H9 (cell line): ENCODE measurements at regions not wholly inside any gene's neighbourhood (a gene's known extent, or its start where the extent isn't known, plus 50 kb on each side); places are given as distances from the start of the nearest gene placed in this dataset.

ENCODE experiments used
- DNase-seq: peaks from one replicate; pipeline ENCODE4 v3.0.0-alpha.2; 2017
- H2AFZ ChIP-seq: one replicate; pipeline ENCODE4 v1.6.1; 2013; ENCODE audit warnings: mild to moderate bottlenecking, low read length, control low read depth, moderate library complexity
- H2AK5ac ChIP-seq: 2 replicates; pipeline ENCODE4 v1.6.1; 2013; ENCODE audit warnings: low read length, control low read depth, mixed read lengths; ENCODE audit not compliant: insufficient read length
- H2BK120ac ChIP-seq: one replicate; pipeline ENCODE4 v1.6.1; 2013; ENCODE audit warnings: low read depth, mild to moderate bottlenecking, low read length, control low read depth, inconsistent platforms; ENCODE audit not compliant: poor library complexity, severe bottlenecking
- H2BK12ac ChIP-seq: 2 replicates; pipeline ENCODE4 v1.6.1; 2013; ENCODE audit warnings: low read length, control low read depth, mixed read lengths, low read depth; ENCODE audit not compliant: insufficient read length
- H2BK15ac ChIP-seq: 2 replicates; pipeline ENCODE4 v1.6.1; 2013; ENCODE audit warnings: low read depth, low read length, control low read depth
- H2BK20ac ChIP-seq: one replicate; pipeline ENCODE4 v1.6.1; 2013; ENCODE audit warnings: low read depth, mild to moderate bottlenecking, low read length, control low read depth, inconsistent platforms; ENCODE audit not compliant: poor library complexity, severe bottlenecking
- H2BK5ac ChIP-seq: 2 replicates; pipeline ENCODE4 v1.6.1; 2013; ENCODE audit warnings: low read length, control low read depth, mixed read lengths; ENCODE audit not compliant: insufficient read length
- H3K14ac ChIP-seq: 2 replicates; pipeline ENCODE4 v1.6.1; 2013; ENCODE audit warnings: low read length, control low read depth; ENCODE audit not compliant: insufficient read depth
- H3K18ac ChIP-seq: 2 replicates; pipeline ENCODE4 v1.6.1; 2013; ENCODE audit warnings: low read depth, mild to moderate bottlenecking, mixed read lengths, low read length, control low read depth; ENCODE audit not compliant: insufficient read length
- H3K23ac ChIP-seq: 2 replicates; pipeline ENCODE4 v1.6.1; 2013; ENCODE audit warnings: low read length, control low read depth, mixed read lengths, low read depth; ENCODE audit not compliant: insufficient read length
- H3K23me2 ChIP-seq: 2 replicates; pipeline ENCODE4 v1.6.1; 2013; ENCODE audit warnings: low read depth, mild to moderate bottlenecking, mixed read lengths, low read length, control low read depth; ENCODE audit not compliant: insufficient read length, poor library complexity, severe bottlenecking
- H3K27ac ChIP-seq: 2 replicates; pipeline ENCODE4 v1.5.1; 2013; ENCODE audit warnings: low read length, control low read depth, mixed read lengths, low read depth; ENCODE audit not compliant: insufficient read length
- H3K27me3 ChIP-seq: 2 replicates; pipeline ENCODE4 v1.6.1; 2013; ENCODE audit warnings: low read length, control low read depth, inconsistent platforms; ENCODE audit not compliant: insufficient read depth
- H3K4ac ChIP-seq: 2 replicates; pipeline ENCODE4 v1.6.1; 2013; ENCODE audit warnings: low read depth, mild to moderate bottlenecking, control low read depth, inconsistent platforms, low read length, moderate library complexity
- H3K4me1 ChIP-seq: 2 replicates; pipeline ENCODE4 v1.6.1; 2013; ENCODE audit warnings: low read length, control low read depth, inconsistent platforms; ENCODE audit not compliant: insufficient read depth
- H3K4me2 ChIP-seq: 2 replicates; pipeline ENCODE4 v1.6.1; 2013; ENCODE audit warnings: low read length, control low read depth, mixed read lengths; ENCODE audit not compliant: insufficient read length, insufficient read depth
- H3K56ac ChIP-seq: 2 replicates; pipeline ENCODE4 v1.6.1; 2013; ENCODE audit warnings: low read depth, mild to moderate bottlenecking, mixed read lengths, low read length, control low read depth; ENCODE audit not compliant: insufficient read length
- H3K79me1 ChIP-seq: 2 replicates; pipeline ENCODE4 v1.6.1; 2013; ENCODE audit warnings: low read depth, mild to moderate bottlenecking, moderate library complexity, low read length, control low read depth, inconsistent platforms; ENCODE audit not compliant: insufficient read depth, poor library complexity, severe bottlenecking
- H3K79me2 ChIP-seq: 2 replicates; pipeline ENCODE4 v1.6.1; 2013; ENCODE audit warnings: low read length, control low read depth, inconsistent platforms; ENCODE audit not compliant: insufficient read depth
- H3K9ac ChIP-seq: 2 replicates; pipeline ENCODE4 v1.6.1; 2013; ENCODE audit warnings: low read length, control low read depth, mixed read lengths; ENCODE audit not compliant: insufficient read length; ENCODE audit errors: extremely low read depth
- H3K9me3 ChIP-seq: one replicate; pipeline ENCODE4 v1.6.1; 2013; ENCODE audit warnings: low read depth, low read length, inconsistent platforms; ENCODE audit not compliant: control insufficient read depth
- H3T11ph ChIP-seq: one replicate; pipeline ENCODE4 v1.6.1; 2013; ENCODE audit warnings: mild to moderate bottlenecking, low read length, control low read depth, inconsistent platforms
- H4K20me1 ChIP-seq: one replicate; pipeline ENCODE4 v1.6.1; 2013; ENCODE audit not compliant: control insufficient read depth, insufficient read length, insufficient read depth
- H4K5ac ChIP-seq: 2 replicates; pipeline ENCODE4 v1.6.1; 2013; ENCODE audit warnings: low read depth, mild to moderate bottlenecking, mixed read lengths, low read length, control low read depth; ENCODE audit not compliant: insufficient read length
- H4K8ac ChIP-seq: replicated peaks from 2 replicates; pipeline ENCODE4 v1.6.1; 2013; ENCODE audit warnings: low read length, control low read depth, mixed read lengths, low read depth; ENCODE audit not compliant: insufficient read length
- H4K91ac ChIP-seq: 2 replicates; pipeline ENCODE4 v1.6.1; 2013; ENCODE audit warnings: low read depth, mild to moderate bottlenecking, moderate library complexity, mixed read lengths, low read length, control low read depth; ENCODE audit not compliant: insufficient read length
- H3K27ac Mint-ChIP-seq, 3 experiments: 2 replicates in 2 of 3; 3 replicates in 1 of 3; pipeline ENCODE4 v1.8.0; 2020 to 2021; ENCODE audit warnings: mixed read lengths in 3 of 3, mild to moderate bottlenecking in 1 of 3, moderate library complexity in 1 of 3
- H3K27me3 Mint-ChIP-seq: 2 replicates; pipeline ENCODE4 v1.8.0; 2021; ENCODE audit warnings: low read depth, mild to moderate bottlenecking, moderate library complexity, mixed read lengths
- H3K36me3 Mint-ChIP-seq, 3 experiments: 2 replicates in 2 of 3; 3 replicates in 1 of 3; pipeline ENCODE4 v1.8.0; 2020 to 2021; ENCODE audit warnings: low read depth in 3 of 3, mixed read lengths in 3 of 3; ENCODE audit not compliant: insufficient read depth in 1 of 3
- H3K4me1 Mint-ChIP-seq, 2 experiments: 2 replicates each; pipeline ENCODE4 v1.8.0; 2020; ENCODE audit warnings: mixed read lengths in 2 of 2
- H3K4me3 Mint-ChIP-seq, 2 experiments: 2 replicates in 1 of 2; 3 replicates in 1 of 2; pipeline ENCODE4 v1.8.0; 2020 to 2021; ENCODE audit warnings: mild to moderate bottlenecking in 2 of 2, mixed read lengths in 2 of 2, moderate library complexity in 1 of 2
- H3K9me3 Mint-ChIP-seq, 2 experiments: 2 replicates in 1 of 2; 3 replicates in 1 of 2; pipeline ENCODE4 v1.8.0; 2020; ENCODE audit warnings: mild to moderate bottlenecking in 2 of 2, mixed read lengths in 2 of 2, moderate library complexity in 1 of 2
- CTCF ChIP-seq: fragments of 200-600 bp; sonication (generic); conservative IDR thresholded peaks from 3 replicates; pipeline ENCODE4 v1.8.0; 2021; ENCODE audit warnings: antibody characterized with exemption, mild to moderate bottlenecking
- WGBS: extraction: QIAGEN DNeasy Blood & Tissue Kit; methylation state at CpG from one replicate; pipeline ENCODE4 v1.1.7; 2013; ENCODE audit warnings: missing lambda C conversion rate, low lambda C conversion rate, mixed read lengths; ENCODE audit not compliant: insufficient read length; ENCODE audit errors: extremely low coverage; 5-methylcytosine and 5-hydroxymethylcytosine counted together

DNA sequence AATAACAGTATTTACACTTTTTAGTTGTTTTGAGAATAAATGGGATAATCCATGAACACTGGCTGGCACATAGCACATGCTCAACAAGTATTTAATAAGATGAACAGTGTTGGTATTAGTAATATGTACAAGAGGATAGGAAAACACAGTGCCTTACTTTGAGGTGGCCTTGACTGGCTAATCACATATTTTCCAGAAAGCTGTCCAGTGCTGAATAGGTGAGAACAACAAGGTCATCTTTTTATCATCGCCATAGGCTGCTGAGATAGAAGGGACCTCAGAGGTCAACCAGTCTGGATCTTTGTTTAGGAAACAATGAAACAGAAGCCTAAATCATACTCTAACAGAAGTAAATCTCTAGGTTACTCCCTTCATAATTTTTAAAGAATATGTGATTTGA is 89.7 kb upstream of the BCL9 start:
- H4K5ac ChIP-seq, result no peak overlapping the region
- Mint-ChIP-seq H3K27ac (no peak overlapping the region), H3K36me3 (no peaks in the 10 kb centered on the region), H3K4me3 (no peak overlapping the region), H3K4me1 (no peaks in the 10 kb centered on the region), H3K9me3 (peaks cover 0 to 2% of the 10 kb centered on the region in 2 experiments; a peak in 1 of 5 replicates), H3K27me3 (no peaks in the 10 kb centered on the region)
- no peak for TF ChIP-seq CTCF
- H2BK12ac ChIP-seq, result no peak overlapping the region
- H4K8ac ChIP-seq, result no peak overlapping the region
- no peak overlapping the region for H3T11ph ChIP-seq
- H3K79me1 ChIP-seq, result no peaks in the 10 kb centered on the region
- no peak overlapping the region for H2BK15ac ChIP-seq
- H4K91ac ChIP-seq, result no peak overlapping the region
- no peaks in the 10 kb centered on the region for H4K20me1 ChIP-seq
- no peak overlapping the region for H3K14ac ChIP-seq
- no peaks in the 10 kb centered on the region for H3K4me1 ChIP-seq
- H3K27ac ChIP-seq, result no peak overlapping the region
- H3K4me2 ChIP-seq, result no peak overlapping the region
- H3K9me3 ChIP-seq, result no peaks in the 10 kb centered on the region
- no peak overlapping the region for H2AK5ac ChIP-seq
- H3K18ac ChIP-seq, result no peak overlapping the region
- no peak overlapping the region for H2BK5ac ChIP-seq
- H3K9ac ChIP-seq, result no peak overlapping the region
- H3K4ac ChIP-seq, result no peak overlapping the region
- no peak overlapping the region for H2AFZ ChIP-seq
- H2BK120ac ChIP-seq, result no peak overlapping the region
- WGBS, result no CpG with 5 or more reads among the region's 1 CpG
- H3K27me3 ChIP-seq, result no peaks in the 10 kb centered on the region
- no peak for DNase-seq
- no peaks in the 10 kb centered on the region for H3K23me2 ChIP-seq
- no peaks in the 10 kb centered on the region for H3K79me2 ChIP-seq
- H2BK20ac ChIP-seq, result no peak overlapping the region
- H3K56ac ChIP-seq, result no peak overlapping the region
- no peak overlapping the region for H3K23ac ChIP-seq
